ENCODE measurements at regions not wholly inside any gene's neighbourhood (a gene's known extent, or its start where the extent isn't known, plus 50 kb on each side); places are given as distances from the start of the nearest gene placed in this dataset.

DNA sequence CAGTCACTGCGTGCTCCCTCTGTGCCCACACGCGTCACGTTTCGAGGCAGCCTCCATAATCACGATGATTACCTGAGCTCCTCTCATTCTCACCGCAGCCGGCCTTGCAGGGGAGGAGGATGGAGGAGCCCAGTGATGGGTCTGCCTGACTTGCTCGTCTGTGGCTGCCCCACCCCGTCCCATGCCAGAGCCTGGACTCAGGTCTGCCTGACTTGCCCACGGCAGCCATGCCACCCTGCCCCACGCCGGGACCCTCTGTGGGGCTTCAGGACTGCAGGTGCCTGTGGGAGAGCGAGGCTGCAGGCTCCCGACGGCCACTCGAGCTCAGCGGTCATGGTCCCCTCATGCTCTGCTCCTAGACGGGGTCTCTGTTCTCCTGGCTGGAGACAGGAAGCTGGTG, 1025.1 kb downstream of the BRD1 start:
- DNase-seq (ENCODE audit: low read depth), result no peak
- CTCF ChIA-PET, result no interaction called here
- POLR2A ChIA-PET, result no interaction called here
- Histone ChIP-seq H3K36me3 (ENCODE audit: control insufficient read depth, insufficient read depth, low read length) (no peaks in the 10 kb centered on the region), H3K4me3 (ENCODE audit: low read depth, low read length) (no peak overlapping the region), H3K27me3 (ENCODE audit: control insufficient read depth, insufficient read depth, low read length) (no peaks in the 10 kb centered on the region)
- TF ChIP-seq, protein P1, sequence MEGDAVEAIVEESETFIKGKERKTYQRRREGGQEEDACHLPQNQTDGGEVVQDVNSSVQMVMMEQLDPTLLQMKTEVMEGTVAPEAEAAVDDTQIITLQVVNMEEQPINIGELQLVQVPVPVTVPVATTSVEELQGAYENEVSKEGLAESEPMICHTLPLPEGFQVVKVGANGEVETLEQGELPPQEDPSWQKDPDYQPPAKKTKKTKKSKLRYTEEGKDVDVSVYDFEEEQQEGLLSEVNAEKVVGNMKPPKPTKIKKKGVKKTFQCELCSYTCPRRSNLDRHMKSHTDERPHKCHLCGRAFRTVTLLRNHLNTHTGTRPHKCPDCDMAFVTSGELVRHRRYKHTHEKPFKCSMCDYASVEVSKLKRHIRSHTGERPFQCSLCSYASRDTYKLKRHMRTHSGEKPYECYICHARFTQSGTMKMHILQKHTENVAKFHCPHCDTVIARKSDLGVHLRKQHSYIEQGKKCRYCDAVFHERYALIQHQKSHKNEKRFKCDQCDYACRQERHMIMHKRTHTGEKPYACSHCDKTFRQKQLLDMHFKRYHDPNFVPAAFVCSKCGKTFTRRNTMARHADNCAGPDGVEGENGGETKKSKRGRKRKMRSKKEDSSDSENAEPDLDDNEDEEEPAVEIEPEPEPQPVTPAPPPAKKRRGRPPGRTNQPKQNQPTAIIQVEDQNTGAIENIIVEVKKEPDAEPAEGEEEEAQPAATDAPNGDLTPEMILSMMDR (IDR thresholded peaks at IDR 0.05; ENCODE audit: insufficient read depth, low read depth, low read length), result no peak

DNA sequence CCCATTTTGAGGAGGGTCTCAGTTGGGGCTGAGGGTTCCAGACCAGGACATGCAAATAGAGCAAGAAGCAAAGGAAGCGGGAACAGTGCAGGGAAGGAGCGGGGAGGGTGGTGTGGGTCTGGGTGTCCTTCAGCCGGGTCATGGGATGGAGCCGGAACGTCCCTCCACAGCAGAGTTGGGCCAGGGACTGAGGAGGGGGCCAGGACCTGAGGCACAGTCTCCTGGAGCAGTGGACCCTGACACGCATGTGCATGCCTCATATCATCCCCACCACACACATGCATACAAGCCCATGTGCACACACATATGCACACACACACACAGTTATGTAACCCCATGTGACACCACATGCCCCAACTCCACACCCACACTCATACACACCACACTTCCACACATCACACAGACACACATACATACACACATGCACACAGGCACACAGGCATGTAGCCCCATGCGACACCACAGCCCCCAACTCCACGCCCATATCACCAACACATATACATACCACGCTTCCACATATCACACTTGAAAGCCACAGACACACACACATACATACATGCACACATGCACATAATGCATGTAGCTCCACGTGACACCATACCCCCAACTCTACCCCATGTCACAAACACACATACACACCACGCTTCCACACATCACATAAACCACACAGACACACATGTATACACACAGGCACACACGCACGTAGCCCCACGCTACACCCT, 1026.6 kb downstream of the BRD1 start:
- TF ChIP-seq, protein P1 (IDR thresholded peaks at IDR 0.05; ENCODE audit: insufficient read depth, low read depth, low read length), result no peak
- Histone ChIP-seq H3K4me3 (ENCODE audit: low read depth, low read length) (no peak overlapping the region), H3K27me3 (ENCODE audit: control insufficient read depth, insufficient read depth, low read length) (no peaks in the 10 kb centered on the region), H3K36me3 (ENCODE audit: control insufficient read depth, insufficient read depth, low read length) (no peaks in the 10 kb centered on the region)
- ChIA-PET POLR2A (no interaction called here), CTCF (no interaction called here)
- DNase-seq (ENCODE audit: low read depth), result no peak

DNA sequence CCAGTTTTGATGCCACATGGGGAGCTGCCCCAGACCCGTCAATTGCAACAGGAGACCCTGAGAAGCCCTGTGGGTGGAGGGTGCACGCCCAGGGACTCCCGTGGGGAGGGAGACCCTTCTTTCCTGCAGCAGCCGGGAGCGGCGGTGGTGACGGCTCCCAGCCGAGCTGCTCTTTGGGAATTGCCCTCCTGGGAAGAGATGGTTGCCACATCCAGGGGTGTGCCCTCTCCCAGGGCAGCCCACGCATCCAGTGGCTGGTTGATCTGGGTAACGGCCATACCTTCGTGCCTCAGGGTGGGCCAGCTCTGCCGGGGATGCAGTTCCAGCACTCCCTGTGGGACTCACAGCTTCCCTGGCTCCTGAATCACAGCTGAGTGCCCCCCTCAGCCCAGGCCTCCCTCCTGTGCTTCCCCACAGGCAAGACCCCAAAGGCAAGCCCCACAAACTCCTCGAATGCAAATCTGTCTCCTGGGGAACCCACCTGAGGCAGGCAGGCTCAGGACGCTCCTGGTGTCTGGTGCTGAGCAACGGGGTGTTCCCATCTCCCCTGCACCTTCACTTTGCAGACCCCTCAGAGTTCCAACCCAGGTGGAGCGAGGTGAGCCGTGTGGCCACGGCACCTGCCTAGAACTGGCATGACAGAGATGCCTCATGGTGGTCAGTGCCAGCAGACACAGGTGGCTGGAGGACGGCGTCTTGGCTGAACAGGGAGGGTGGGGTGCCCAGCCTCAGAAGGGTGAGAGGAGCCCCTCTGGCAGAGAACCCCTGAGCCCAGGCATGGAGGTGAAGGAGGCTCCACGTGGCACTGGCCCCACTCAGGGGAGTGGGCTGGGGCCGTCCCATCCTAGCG, 1027.4 kb downstream of the BRD1 start:
- ChIA-PET CTCF (no interaction called here), POLR2A (no interaction called here)

DNA sequence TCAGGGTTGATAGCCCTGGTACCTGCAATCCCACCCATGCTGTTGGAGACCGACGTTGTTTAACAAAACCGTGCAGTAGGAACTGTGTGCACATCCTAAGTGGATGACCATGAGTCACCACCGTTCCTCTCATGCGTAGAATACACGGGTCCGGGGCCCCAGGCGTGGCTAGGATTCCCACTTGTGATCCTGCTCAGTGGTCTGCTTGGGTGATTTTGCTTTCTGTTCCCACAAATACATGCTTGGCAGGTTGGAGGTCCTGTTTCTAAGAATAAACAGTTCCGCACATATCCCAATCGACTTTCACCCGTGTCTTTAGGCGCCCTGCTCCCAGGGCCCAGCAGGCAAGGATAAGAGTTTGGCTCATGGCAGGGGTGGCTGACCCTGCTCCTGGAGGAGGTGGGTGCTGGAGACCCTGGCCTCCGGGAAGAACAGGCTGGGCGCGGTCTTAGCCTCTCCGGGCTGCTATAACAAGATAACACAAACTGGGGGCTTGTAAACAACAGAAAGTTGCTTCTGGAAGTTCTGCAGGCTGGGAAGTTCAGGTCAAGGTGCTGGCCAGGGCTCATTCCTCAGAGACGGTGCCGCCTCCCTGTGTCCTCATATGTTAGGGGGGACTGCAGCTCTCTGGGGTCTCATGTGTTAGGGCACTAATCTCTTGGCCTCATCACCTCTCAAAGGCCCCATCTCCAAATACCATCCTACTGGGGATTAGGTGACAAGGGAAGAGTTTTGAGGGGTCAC, 1028.3 kb downstream of the BRD1 start:
- TF ChIP-seq, protein P1 (IDR thresholded peaks at IDR 0.05; ENCODE audit: insufficient read depth, low read depth, low read length), result no peak
- ChIA-PET POLR2A (no interaction called here), CTCF (no interaction called here)
- no peak for DNase-seq (ENCODE audit: low read depth)
- no peaks in the 10 kb centered on the region for H3K36me3 ChIP-seq (ENCODE audit: control insufficient read depth, insufficient read depth, low read length)
- H3K4me3 ChIP-seq (ENCODE audit: low read depth, low read length), result no peak overlapping the region
- H3K27me3 ChIP-seq (ENCODE audit: control insufficient read depth, insufficient read depth, low read length), result no peaks in the 10 kb centered on the region

More for the DNA sequence above, 1027.4 kb downstream of the BRD1 start:
- TF ChIP-seq, protein P1 (IDR thresholded peaks at IDR 0.05; ENCODE audit: insufficient read depth, low read depth, low read length), result no peak
- H3K36me3 ChIP-seq (ENCODE audit: control insufficient read depth, insufficient read depth, low read length), result no peaks in the 10 kb centered on the region
- no peak for DNase-seq (ENCODE audit: low read depth)
- H3K4me3 ChIP-seq (ENCODE audit: low read depth, low read length), result no peak overlapping the region
- H3K27me3 ChIP-seq (ENCODE audit: control insufficient read depth, insufficient read depth, low read length), result no peaks in the 10 kb centered on the region

Measured in BJ (cell line).